Testis (tissue), 2 donors: ENCODE measurements at regions not wholly inside any gene's neighbourhood (a gene's known extent, or its start where the extent isn't known, plus 50 kb on each side); places are given as distances from the start of the nearest gene placed in this dataset.

Experiments
- POLR2A ChIP-seq: fragments of 450-650 bp; IDR thresholded peaks from one replicate; pipeline ENCODE4 v1.6.1; 2017; ENCODE audit warnings: antibody characterized with exemption, mild to moderate bottlenecking, moderate library complexity
- TF ChIP-seq, protein P1 (sequence below), 3 experiments: fragments of 450-650 bp in 2 of 3; fragments of 200-600 bp in 1 of 3; sonication (generic) in 1 of 3; IDR thresholded peaks; one replicate each; pipeline ENCODE4 v1.5.1; 2016 to 2019; ENCODE audit warnings: antibody characterized with exemption in 3 of 3, mild to moderate bottlenecking in 2 of 3, moderate library complexity in 1 of 3

DNA sequence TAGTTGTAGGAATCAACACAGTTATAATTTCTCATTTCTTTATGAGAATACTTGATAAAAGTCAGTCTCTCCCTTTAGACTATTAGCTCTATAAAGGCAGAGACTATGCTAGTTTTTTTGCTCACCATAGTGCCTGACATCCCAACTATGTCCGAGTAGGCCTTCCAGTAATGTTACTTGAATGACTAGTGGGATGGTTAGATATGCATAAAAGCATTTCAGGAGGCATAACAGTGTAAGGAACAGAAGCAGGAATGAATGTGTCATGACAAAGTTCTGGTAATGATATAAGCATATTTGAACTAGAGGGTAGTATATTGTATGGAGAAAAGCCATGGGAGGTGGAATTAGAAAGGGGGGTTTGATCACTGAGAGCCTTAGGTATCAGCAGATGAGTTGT is 77.4 kb upstream of the C5orf46 start:
- TF ChIP-seq, protein P1, sequence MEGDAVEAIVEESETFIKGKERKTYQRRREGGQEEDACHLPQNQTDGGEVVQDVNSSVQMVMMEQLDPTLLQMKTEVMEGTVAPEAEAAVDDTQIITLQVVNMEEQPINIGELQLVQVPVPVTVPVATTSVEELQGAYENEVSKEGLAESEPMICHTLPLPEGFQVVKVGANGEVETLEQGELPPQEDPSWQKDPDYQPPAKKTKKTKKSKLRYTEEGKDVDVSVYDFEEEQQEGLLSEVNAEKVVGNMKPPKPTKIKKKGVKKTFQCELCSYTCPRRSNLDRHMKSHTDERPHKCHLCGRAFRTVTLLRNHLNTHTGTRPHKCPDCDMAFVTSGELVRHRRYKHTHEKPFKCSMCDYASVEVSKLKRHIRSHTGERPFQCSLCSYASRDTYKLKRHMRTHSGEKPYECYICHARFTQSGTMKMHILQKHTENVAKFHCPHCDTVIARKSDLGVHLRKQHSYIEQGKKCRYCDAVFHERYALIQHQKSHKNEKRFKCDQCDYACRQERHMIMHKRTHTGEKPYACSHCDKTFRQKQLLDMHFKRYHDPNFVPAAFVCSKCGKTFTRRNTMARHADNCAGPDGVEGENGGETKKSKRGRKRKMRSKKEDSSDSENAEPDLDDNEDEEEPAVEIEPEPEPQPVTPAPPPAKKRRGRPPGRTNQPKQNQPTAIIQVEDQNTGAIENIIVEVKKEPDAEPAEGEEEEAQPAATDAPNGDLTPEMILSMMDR (IDR thresholded peaks at IDR 0.05), result no peak
- no peak for TF ChIP-seq POLR2A
